ENCODE measurements at regions not wholly inside any gene's neighbourhood (a gene's known extent, or its start where the extent isn't known, plus 50 kb on each side); places are given as distances from the start of the nearest gene placed in this dataset.

- no peak for TF ChIP-seq GATA2 (IDR thresholded peaks at IDR 0.05; ENCODE audit: low read depth, low read length)
- no peak for TF ChIP-seq GATA3 (IDR thresholded peaks at IDR 0.05; ENCODE audit: low read depth, low read length)
These were observed 312.0 kb downstream of the SOX4 start for GRCh38 chr6:21905531-21905930.
